Kidney (tissue), 13 donors: ENCODE measurements at regions not wholly inside any gene's neighbourhood (a gene's known extent, or its start where the extent isn't known, plus 50 kb on each side); places are given as distances from the start of the nearest gene placed in this dataset.

ENCODE experiments used
- DNase-seq, 5 donors: peaks; one replicate each; pipeline ENCODE4 v3.0.0-alpha.2; 2013 to 2020
- FAIRE-seq: peaks from 2 replicates; lab custom pipeline; 2012; peaks lifted over from hg19 to GRCh38; lab: Jason Lieb, UNC
- H3K27ac ChIP-seq, 2 donors: one replicate each; pipeline ENCODE4 v1.7.0; 2013; ENCODE audit warnings: low read depth in 2 of 2, low read length in 2 of 2, inconsistent platforms in 1 of 2
- H3K27me3 ChIP-seq: one replicate; pipeline ENCODE4 v1.7.1; 2013; ENCODE audit warnings: low read length, inconsistent platforms; ENCODE audit not compliant: control insufficient read depth, insufficient read depth
- H3K36me3 ChIP-seq, 3 donors: one replicate each; pipeline versions ENCODE4 v1.7.0 to v1.7.1; 2013; ENCODE audit warnings: low read length in 3 of 3, control low read depth in 1 of 3, inconsistent platforms in 1 of 3; ENCODE audit not compliant: insufficient read depth in 3 of 3, control insufficient read depth in 2 of 3
- H3K4me1 ChIP-seq, 3 donors: one replicate each; pipeline versions ENCODE4 v1.7.0 to v1.7.1; 2013; ENCODE audit warnings: low read length in 3 of 3, inconsistent platforms in 1 of 3, low read depth in 1 of 3; ENCODE audit not compliant: control insufficient read depth in 2 of 3, insufficient read depth in 2 of 3
- H3K4me3 ChIP-seq, 3 donors: one replicate each; pipeline versions ENCODE4 v1.7.0 to v1.8.1; 2013; ENCODE audit warnings: low read length in 3 of 3, control low read depth in 1 of 3, inconsistent platforms in 1 of 3
- H3K9ac ChIP-seq, 3 donors: one replicate each; pipeline versions ENCODE4 v1.7.0 to v1.7.1; 2013; ENCODE audit warnings: low read length in 3 of 3, control low read depth in 1 of 3, inconsistent platforms in 1 of 3
- H3K9me3 ChIP-seq, 3 donors: one replicate each; pipeline versions ENCODE4 v1.7.0 to v1.7.1; 2013; ENCODE audit warnings: low read length in 3 of 3, control low read depth in 1 of 3, inconsistent platforms in 1 of 3; ENCODE audit not compliant: control insufficient read depth in 2 of 3, insufficient read depth in 1 of 3
- intact Hi-C: fragments of 100-400 bp; cut with DNase I; formaldehyde crosslinking; loops from one replicate; pipeline ENCODE4 v1.11.1; 2022
- TF ChIP-seq, protein P1 (sequence below): IDR thresholded peaks from 3 replicates; pipeline ENCODE4 v1.5.1; 2012; ENCODE audit warnings: mild to moderate bottlenecking, moderate library complexity, borderline replicate concordance; ENCODE audit not compliant: insufficient read depth; ENCODE audit errors: extremely low read depth
- donor health status: control.
- donor health status: control.
- donor health status: control.
- donor health status: control.
- donor health status: control.
- donor health status: DM: yes; HTN: yes; CAD: no.
- donor health status: Normal renal cell carcinoma (clear cell type).

DNA sequence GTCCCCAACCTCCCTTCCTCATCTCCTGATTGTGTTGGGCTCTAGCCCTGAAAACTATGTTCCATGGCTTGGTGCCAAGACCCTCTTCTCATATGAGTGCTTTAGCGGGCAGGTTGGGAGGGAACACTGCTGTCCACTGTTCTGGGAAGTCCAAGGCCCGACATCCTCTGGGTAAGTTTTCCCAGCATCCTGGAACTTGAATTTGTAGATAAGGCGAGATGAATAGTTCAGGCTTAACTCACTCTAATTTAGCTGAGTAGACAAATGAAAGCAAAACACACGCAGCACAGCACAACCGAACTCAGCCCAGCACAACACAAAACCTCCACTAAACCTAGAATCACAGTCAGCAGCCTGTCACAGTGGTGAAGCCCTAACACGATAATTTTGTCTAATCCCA is 95.3 kb upstream of the SLC28A3 start:
- Histone ChIP-seq H3K27me3 (no peaks in the 10 kb centered on the region), H3K27ac (no peak overlapping the region), H3K36me3 (no peaks in the 10 kb centered on the region), H3K9ac (no peak overlapping the region), H3K4me3 (no peak overlapping the region), H3K9me3 (peaks cover 0 to 3% (median 0%) of the 10 kb centered on the region in 3 donors), H3K4me1 (no peaks in the 10 kb centered on the region)
- FAIRE-seq (no peak), DNase-seq (peak in 1 of 5 donors; percentile 24)
- TF ChIP-seq, protein P1, sequence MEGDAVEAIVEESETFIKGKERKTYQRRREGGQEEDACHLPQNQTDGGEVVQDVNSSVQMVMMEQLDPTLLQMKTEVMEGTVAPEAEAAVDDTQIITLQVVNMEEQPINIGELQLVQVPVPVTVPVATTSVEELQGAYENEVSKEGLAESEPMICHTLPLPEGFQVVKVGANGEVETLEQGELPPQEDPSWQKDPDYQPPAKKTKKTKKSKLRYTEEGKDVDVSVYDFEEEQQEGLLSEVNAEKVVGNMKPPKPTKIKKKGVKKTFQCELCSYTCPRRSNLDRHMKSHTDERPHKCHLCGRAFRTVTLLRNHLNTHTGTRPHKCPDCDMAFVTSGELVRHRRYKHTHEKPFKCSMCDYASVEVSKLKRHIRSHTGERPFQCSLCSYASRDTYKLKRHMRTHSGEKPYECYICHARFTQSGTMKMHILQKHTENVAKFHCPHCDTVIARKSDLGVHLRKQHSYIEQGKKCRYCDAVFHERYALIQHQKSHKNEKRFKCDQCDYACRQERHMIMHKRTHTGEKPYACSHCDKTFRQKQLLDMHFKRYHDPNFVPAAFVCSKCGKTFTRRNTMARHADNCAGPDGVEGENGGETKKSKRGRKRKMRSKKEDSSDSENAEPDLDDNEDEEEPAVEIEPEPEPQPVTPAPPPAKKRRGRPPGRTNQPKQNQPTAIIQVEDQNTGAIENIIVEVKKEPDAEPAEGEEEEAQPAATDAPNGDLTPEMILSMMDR: no peak
- intact Hi-C loops: no loop called here

DNA sequence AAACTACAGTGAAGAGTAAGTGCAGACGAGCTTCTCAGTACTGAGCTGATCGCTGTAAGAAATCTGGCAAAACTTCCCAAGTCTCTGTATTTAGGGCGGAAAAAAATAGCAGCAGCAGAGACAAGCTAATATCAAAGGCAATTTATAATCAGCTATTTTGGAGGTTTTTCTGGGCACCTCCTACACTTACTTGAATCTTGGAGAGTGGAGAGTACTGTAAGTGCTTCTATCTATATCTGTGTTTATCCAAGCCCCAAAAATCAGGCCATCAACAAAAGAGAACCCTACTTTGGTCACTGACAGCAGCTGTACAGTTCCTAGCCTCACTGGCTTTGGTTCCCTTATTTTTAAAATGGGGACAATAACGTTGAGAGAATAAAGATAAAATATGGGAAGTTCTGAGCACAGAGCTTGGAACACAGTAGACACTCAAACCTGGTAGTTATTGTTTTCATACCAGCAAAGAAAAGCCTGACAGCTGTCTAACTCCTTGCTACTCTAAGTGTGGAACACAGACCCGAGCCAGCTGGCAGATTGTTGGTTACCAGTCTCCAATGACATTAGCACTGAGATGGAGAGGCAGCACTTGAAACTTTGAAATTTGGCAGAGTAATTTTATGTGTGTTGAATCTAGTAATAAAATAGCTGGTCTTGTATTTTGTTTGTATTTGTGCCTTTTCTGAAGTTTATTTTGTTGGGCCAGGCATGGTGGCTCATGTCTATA is 96.0 kb upstream of the SLC28A3 start:
- intact Hi-C loops: no loop called here
- H3K36me3 ChIP-seq: no peaks in the 10 kb centered on the region

DNA sequence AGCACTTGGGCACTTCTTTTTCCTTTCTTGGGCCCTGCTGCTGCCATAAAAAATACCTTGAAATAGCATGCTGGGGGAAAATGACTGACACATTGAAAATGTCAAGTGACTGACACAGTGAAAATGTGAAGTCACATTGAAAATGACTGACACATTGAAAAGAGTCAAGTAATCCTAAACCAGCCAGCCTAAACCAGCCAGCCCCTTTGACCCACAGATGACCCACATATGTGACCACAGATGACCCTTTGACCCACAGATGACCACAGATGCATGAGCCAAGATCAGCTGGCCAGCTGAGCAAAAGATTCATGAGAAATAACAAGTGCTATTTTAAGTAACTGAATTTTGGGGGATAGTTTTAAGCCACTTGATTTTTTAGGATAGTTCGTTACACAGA is 97.8 kb upstream of the SLC28A3 start:
- H3K4me1 ChIP-seq: no peaks in the 10 kb centered on the region

More for the DNA sequence above, 96.0 kb upstream of the SLC28A3 start:
- no peak for FAIRE-seq
- peaks cover 0 to 3% (median 0%) of the 10 kb centered on the region in 3 donors for H3K9me3 ChIP-seq
- no peak for DNase-seq
- H3K4me1 ChIP-seq: no peaks in the 10 kb centered on the region
- H3K27ac ChIP-seq: no peak overlapping the region
- TF ChIP-seq, protein P1: no peak
- H3K27me3 ChIP-seq: no peaks in the 10 kb centered on the region
- H3K9ac ChIP-seq: no peak overlapping the region
- H3K4me3 ChIP-seq: no peak overlapping the region

More for the DNA sequence above, 97.8 kb upstream of the SLC28A3 start:
- Histone ChIP-seq H3K9ac (no peak overlapping the region), H3K36me3 (no peaks in the 10 kb centered on the region), H3K27ac (no peak overlapping the region), H3K9me3 (peaks cover 0 to 3% (median 0%) of the 10 kb centered on the region in 3 donors), H3K4me3 (no peak overlapping the region), H3K27me3 (no peaks in the 10 kb centered on the region)
- TF ChIP-seq, protein P1: no peak
- intact Hi-C loops: no loop called here
- FAIRE-seq (no peak), DNase-seq (no peak)
